Colonic mucosa (tissue), 4 donors: ENCODE measurements at regions not wholly inside any gene's neighbourhood (a gene's known extent, or its start where the extent isn't known, plus 50 kb on each side); places are given as distances from the start of the nearest gene placed in this dataset.

Experiments used
- DNase-seq: peaks from one replicate; pipeline ENCODE4 v3.0.0-alpha.2; 2020
- H3K27ac ChIP-seq: fragments of 200-600 bp; one replicate; pipeline ENCODE4 v1.8.0; 2021
- H3K27me3 ChIP-seq: fragments of 200-600 bp; one replicate; pipeline ENCODE4 v1.8.0; 2021
- H3K36me3 ChIP-seq: fragments of 200-600 bp; one replicate; pipeline ENCODE4 v1.8.0; 2021
- H3K4me1 ChIP-seq: fragments of 200-600 bp; one replicate; pipeline ENCODE4 v1.8.0; 2021; ENCODE audit warnings: mild to moderate bottlenecking
- H3K4me3 ChIP-seq: fragments of 200-600 bp; one replicate; pipeline ENCODE4 v1.8.0; 2021
- H3K9ac ChIP-seq, 2 donors: one replicate each; pipeline ENCODE4 v1.7.0; 2013; ENCODE audit warnings: control low read depth in 2 of 2, low read depth in 2 of 2, low read length in 2 of 2
- H3K9me3 ChIP-seq: fragments of 200-600 bp; one replicate; pipeline ENCODE4 v1.8.0; 2021
- intact Hi-C: fragments of 100-400 bp; cut with DNase I; formaldehyde crosslinking; loops from one replicate; pipeline ENCODE4 v1.14.1; 2022
- TF ChIP-seq, protein P1 (sequence below): fragments of 200-600 bp; IDR thresholded peaks from one replicate; pipeline ENCODE4 v1.8.0; 2022; ENCODE audit warnings: antibody characterized with exemption, mild to moderate bottlenecking
- donor health status: healthy.
- donor health status: DM: no; HTN: no; CAD: no.
- donor health status: DM: no; HTN: no; CAD: no.

DNA sequence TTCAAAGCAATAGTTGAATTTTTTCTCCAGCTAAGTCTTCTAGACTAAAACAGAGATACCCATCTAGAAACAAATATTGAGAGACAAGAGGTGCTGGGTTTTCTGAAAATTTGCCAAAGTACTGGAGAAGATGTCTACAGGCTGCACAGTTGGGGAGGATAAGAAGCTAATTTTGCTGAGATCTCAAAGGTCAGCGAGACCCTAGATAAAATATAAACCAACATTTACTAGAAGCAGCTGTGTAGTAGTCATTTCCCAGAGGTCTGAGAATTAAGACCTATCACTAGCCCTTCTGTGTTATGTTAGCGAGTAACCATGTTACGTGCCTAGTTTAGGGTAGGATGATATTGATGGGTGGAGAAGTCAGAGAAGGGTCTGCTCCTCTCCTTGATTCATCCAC lies 208.5 kb upstream of the TNC start:
- TF ChIP-seq, protein P1, sequence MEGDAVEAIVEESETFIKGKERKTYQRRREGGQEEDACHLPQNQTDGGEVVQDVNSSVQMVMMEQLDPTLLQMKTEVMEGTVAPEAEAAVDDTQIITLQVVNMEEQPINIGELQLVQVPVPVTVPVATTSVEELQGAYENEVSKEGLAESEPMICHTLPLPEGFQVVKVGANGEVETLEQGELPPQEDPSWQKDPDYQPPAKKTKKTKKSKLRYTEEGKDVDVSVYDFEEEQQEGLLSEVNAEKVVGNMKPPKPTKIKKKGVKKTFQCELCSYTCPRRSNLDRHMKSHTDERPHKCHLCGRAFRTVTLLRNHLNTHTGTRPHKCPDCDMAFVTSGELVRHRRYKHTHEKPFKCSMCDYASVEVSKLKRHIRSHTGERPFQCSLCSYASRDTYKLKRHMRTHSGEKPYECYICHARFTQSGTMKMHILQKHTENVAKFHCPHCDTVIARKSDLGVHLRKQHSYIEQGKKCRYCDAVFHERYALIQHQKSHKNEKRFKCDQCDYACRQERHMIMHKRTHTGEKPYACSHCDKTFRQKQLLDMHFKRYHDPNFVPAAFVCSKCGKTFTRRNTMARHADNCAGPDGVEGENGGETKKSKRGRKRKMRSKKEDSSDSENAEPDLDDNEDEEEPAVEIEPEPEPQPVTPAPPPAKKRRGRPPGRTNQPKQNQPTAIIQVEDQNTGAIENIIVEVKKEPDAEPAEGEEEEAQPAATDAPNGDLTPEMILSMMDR = no peak
- intact Hi-C loops = no loop called here
- no peak overlapping the region for H3K9ac ChIP-seq

DNA sequence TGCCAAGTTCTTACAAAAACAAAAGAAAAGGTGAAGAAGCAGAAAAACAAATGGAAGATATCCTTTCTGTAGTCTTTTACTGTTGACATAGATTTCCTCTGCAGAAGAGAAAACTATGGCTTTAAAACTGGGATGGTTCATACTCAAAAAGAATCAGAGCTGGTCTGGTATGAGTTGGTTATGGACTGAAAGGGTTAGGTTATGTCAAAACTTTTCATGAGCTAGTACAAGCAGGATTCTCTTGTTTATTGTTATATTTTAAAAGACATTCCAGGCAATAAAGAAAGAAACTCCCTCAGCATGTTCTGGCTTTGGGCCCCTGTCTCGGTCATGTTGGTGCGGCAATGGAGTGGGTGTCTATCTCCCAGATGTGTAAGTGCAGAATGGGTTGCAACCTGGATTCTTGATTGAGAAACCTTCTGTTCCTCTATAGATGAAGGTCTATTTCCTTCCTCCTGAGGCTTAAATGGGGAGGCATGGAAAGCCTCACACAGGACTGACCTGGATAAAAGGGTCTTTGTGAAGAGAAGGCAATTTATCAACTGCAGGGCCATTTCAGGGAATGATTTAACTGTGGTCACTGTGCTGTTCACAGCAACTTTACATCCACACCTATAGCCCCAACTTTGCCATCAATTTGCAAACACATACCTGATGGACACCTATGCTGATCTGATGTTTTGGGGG lies 209.6 kb upstream of the TNC start:
- H3K9ac ChIP-seq = no peak overlapping the region
- TF ChIP-seq, protein P1 = no peak
- H3K4me3 ChIP-seq = no peak overlapping the region
- DNase-seq = no peak
- H3K4me1 ChIP-seq = no peaks in the 10 kb centered on the region
- intact Hi-C loops = no loop called here
- H3K36me3 ChIP-seq = no peaks in the 10 kb centered on the region
- no peaks in the 10 kb centered on the region for H3K9me3 ChIP-seq
- no peak overlapping the region for H3K27ac ChIP-seq
- H3K27me3 ChIP-seq = no peaks in the 10 kb centered on the region

More for the DNA sequence above, 208.5 kb upstream of the TNC start:
- Histone ChIP-seq H3K4me1 (no peaks in the 10 kb centered on the region), H3K9me3 (no peaks in the 10 kb centered on the region), H3K27me3 (no peaks in the 10 kb centered on the region), H3K27ac (no peak overlapping the region), H3K36me3 (no peaks in the 10 kb centered on the region), H3K4me3 (no peak overlapping the region)
- DNase-seq = no peak

DNA sequence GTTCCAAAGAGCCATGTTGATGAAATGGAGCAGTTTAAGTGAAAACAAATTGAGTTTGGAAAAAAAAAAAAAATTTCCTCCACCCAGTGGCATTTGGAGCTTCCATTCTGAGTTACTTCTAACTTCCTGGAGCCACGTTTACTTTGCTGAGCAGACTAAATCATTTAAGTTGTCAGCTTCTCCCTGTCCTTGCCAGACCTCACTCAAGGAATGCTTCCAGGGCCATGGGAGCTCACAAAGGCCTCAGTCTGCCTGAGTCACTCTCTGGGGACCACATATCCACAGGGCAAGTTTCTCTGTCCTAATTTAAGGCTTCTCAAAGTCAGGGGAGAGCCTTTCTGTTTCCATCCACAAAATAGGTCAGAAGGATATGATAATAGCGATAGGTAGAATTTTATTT lies 210.3 kb upstream of the TNC start:
- H3K9me3 ChIP-seq = no peaks in the 10 kb centered on the region
- no peak for DNase-seq
- no peaks in the 10 kb centered on the region for H3K36me3 ChIP-seq
- no peak overlapping the region for H3K4me3 ChIP-seq
- no peaks in the 10 kb centered on the region for H3K4me1 ChIP-seq
- no peaks in the 10 kb centered on the region for H3K27me3 ChIP-seq
- H3K9ac ChIP-seq = no peak overlapping the region
- no peak overlapping the region for H3K27ac ChIP-seq
- intact Hi-C loops = no loop called here
- TF ChIP-seq, protein P1 = no peak

DNA sequence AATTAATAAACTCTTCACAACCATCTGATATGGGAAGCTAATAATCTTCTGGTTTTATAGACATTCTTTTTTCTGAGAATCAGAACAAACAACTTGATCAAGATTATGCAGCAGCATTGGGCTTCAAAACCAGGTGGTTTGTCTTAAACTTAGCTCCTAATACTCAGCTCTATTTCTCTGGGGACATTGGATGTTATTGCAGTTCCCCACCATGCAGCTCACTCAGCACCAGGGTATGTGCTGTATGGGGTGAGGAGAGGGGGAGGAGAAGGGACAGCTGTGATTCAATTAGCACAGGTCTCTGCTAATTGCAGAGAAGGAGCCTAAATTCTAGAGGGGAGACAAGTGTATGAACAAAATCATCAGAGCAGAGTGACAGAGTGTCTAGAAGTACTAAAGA lies 210.7 kb upstream of the TNC start:
- Histone ChIP-seq H3K27ac (no peak overlapping the region), H3K4me1 (no peaks in the 10 kb centered on the region), H3K9ac (no peak overlapping the region), H3K4me3 (no peak overlapping the region), H3K9me3 (no peaks in the 10 kb centered on the region), H3K27me3 (no peaks in the 10 kb centered on the region), H3K36me3 (no peaks in the 10 kb centered on the region)
- DNase-seq = no peak
- intact Hi-C loops = no loop called here
- TF ChIP-seq, protein P1 = no peak

DNA sequence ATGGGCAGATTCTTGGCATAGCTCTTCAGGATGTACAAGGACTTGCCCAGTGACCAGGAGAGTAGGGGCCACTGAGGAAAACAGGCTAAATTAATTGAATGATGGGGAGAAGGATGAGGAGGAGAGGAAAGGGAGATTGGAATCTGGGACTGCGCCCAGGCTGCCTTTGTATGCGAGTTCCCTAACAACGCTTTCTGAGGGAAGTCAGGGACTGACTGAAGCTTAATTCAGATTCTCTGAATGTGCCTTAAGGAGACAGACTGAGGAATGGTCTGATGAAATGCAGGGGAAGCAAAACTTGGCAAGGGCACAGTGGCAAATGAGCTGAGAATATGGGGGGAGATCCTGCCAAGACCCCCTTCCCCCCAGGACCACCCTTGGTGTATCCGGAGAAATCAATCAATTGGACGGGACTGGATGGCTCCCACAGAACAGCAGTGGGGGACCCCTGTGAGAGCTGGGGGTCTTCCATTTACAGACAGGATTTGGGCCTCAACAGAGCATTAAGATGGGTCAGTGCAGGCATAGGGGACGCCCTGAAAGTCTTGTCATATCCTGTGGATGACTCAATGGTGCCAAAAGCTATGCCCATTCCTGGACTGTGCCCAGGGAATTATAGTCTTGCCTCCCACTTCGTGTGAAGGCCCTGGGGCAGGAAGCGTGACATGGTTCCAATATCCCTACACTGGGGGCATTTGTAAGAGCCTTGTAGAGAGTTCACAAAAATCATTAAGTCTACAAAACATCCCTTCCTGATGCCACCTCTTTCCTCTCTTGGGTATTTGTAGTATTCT lies 215.5 kb upstream of the TNC start:
- intact Hi-C loops = no loop called here
- no peaks in the 10 kb centered on the region for H3K4me1 ChIP-seq

More for the DNA sequence above, 215.5 kb upstream of the TNC start:
- Histone ChIP-seq H3K27me3 (no peaks in the 10 kb centered on the region), H3K36me3 (no peaks in the 10 kb centered on the region), H3K27ac (no peak overlapping the region), H3K9ac (no peak overlapping the region), H3K4me3 (no peak overlapping the region), H3K9me3 (no peaks in the 10 kb centered on the region)
- no peak for DNase-seq
- TF ChIP-seq, protein P1 = no peak
